G401 (cell line): ENCODE measurements at regions not wholly inside any gene's neighbourhood (a gene's known extent, or its start where the extent isn't known, plus 50 kb on each side); places are given as distances from the start of the nearest gene placed in this dataset.
"Not testable (repeated sequence)": the region's sequence is repeated elsewhere in the genome, so short reads cannot be mapped to it uniquely, and the experiment has no call there.

Experiments used
- DNase-seq: peaks from one replicate; pipeline ENCODE4 v3.0.0-alpha.2; 2015; ENCODE audit warnings: low spot score
- in situ Hi-C: cut with HindIII; loops from 2 replicates; pipeline ENCODE4 v1.10.0; 2016; ENCODE audit warnings: low sequenced_read_pairs, mixed read lengths

DNA sequence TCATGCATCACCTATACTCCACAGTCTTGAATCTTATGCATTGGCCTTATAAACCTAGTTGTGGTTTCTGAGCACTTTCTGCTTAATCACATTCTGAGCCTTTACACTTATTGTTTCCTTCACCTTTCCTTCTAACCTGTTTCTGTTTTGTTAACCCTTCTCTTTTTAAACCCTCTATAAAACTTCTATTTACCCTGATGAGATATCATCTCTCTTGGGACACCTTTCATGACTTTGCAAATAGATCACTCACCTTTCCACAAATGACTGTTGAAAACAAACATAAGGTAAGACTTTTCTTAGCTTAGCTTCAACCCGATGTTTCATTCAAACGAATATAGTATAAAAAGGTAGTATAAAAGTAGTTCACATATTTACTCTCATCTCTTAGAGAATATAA lies 483.6 kb downstream of the FAM181B start:
- in situ Hi-C loops: no loop called here
- DNase-seq: no peak

DNA sequence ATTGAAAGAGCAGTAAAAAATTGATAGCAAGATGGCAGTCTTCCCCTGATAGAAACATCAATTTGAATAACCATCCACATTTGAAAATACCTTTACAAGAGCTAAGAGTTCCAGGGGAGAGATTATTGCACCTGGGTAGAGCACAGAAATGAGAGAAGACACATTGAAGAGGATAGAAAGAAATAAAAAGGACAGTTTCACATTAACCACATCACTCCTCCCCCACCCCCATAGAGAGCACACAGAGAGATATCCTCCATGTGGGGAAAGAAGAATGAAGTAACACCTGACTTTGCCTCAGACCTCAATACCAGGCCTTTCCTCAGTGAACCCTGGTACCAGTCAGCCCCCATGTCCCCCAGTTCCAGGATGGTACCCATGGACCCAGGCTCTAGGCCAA lies 486.7 kb downstream of the FAM181B start:
- DNase-seq: no peak
- in situ Hi-C loops: no loop called here

DNA sequence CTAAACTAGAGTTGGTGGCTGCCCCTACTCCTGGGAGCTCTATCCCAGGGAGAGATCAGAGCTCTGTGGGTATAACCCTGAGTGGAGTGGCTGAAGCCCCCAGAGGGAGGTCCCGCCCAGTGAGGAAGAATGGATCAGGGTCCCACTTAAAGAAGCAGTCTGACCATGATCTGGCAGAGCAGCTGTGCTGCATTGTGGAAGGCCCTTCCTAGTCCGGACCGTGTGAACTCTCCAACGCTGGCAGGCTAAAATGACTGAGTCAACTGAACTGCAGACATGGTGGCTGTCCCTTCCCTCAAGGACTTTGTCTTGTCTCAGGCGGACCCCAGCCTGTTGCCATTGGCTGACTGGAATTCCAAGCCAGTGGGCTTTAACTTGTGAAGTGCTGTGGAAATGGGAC lies 494.2 kb downstream of the FAM181B start:
- in situ Hi-C loops: no loop called here
- DNase-seq: no peak

DNA sequence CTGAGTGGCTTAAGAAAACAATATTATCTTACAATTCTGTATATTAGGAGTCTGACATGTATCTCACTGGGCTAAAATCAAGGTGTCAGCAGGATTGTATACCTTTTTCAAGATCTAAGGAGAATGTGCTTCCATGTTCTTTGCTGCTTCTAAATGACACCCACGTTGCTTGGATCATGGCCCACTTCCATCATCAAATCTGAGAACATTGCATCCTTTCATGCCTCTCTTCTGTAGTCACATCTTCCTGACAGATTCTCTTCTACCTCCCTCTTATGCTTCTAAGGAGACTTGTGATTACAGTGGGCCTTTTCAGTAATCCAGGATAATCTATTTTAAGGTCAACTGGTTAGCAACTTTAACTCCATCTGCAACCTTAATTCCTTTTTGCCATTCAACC lies 499.4 kb downstream of the FAM181B start:
- DNase-seq: no peak
- in situ Hi-C loops: no loop called here

DNA sequence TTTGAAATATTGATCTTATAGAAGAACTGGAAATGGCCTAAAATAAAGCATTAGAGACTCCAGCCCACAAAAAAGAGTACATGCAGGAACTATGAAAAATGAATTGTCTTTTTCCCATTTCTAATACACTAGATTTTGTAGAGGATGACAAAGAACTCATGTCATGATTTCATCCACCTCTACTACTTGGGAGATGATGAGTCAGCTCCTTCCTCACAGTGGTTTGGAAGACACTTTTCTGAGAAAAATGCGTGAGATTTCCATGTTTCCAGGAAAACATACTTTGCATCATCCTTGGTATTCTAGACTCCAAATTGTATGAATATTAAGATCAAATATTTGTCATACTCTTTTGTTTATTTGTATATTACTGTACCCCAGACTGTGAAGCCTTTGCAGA lies 500.5 kb downstream of the FAM181B start:
- no peak for DNase-seq
- in situ Hi-C loops: no loop called here

DNA sequence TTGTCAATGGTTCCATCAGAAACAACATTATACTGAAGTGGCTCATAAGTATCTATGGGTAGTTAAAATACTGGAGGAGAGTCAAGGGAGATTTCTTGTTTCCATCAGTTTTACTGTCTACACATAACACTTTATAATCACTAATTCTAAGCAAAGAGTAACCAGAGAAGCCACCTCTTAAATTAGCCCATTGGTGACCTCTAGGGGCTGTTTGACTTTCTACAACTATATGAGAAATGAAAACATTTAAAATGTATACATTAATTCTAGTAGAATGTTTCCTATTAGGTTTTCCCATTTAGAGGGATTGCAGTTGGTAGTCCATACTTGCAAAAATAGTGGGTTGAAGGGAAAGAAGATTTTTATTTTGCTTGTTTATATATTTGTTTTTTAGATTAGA lies 504.3 kb downstream of the FAM181B start:
- in situ Hi-C loops: no loop called here
- DNase-seq: peak; percentile 29

DNA sequence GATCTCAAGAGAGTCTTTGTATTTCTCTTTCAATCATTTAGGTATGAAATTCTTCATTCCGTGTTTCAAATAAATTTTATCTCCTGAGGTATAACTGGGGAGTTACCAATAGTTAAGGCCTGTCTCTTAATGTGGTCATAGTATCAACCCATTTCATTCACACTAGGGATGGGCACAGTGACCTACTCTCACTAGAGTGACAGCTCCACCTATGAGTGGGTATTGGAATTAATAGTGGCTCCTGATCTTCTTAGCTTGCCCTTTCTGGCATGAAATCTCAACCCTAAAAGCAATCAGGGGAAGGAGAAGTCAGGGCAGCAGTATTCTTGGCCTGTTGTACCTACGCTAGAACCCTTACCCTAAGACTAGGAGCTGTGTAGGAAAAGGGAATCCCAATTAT lies 507.7 kb downstream of the FAM181B start:
- in situ Hi-C loops: no loop called here
- DNase-seq: no peak

DNA sequence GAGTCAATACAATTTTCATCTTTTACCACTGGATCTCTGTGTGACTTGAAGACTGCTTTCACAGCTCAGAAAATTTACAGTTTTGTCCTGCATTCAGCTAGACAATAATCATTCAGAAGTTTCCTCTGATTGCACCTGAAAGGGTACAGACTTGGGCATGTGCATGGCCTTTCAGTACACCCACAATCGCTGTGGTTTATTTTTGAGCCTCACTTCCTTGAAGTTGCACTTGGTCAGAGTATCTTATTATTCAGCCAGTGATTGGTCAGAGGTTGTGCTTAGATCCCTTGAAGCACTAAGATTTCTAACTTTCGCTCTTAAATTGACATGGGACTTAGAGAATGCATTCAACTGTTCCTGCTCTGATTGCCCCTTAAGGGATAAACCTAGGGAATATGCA lies 508.2 kb downstream of the FAM181B start:
- in situ Hi-C loops: no loop called here
- DNase-seq: no peak

DNA sequence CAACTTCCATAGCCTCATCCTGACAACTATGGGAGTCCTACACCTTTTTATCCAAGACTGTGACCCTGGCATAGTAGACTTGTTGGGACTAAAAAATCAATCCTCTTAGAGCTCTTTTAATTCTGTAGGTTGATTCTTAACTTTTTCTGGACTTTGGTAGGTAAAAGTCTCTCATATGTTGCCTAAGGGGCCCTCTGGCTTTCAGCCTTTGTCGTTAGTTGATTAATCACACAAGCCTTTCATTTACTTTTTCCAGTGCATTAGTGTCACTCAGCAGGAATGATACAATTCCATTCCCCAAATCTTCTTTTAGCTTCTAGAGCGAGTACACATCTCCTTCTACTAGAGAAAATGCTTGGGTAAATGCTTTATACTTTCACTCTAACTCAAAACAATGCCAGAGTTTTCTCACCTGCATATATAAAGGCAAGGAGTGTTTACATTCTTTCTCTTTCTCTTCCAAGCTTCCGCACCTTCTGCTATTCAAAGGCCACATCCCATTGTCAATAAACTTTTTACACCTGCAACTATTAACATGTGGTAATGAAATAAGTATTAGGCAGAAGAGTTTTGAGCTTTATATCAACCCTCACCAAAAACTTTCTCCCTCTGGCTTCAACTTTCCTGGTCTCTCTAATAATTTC lies 516.6 kb downstream of the FAM181B start:
- no peak for DNase-seq
- in situ Hi-C loops: no loop called here

DNA sequence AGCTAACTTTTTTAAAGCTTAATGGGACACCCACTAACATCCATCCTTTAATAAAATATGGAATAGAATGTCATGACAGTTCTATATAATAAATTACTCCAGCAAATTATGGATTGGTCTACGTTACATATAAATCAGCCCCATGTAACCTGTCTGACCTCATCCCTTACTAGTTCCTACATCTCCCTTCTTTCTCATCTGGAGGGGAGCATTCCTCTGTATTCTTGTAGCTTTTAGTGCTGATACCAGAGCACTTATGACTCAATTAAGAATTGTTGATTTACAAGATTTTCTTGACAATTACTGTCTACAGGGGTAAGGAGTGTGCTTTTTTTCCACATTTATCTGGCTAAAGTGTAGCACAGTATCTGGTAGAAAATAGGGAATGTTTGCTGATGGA lies 523.7 kb downstream of the FAM181B start:
- DNase-seq: no peak
- in situ Hi-C loops: no loop called here

DNA sequence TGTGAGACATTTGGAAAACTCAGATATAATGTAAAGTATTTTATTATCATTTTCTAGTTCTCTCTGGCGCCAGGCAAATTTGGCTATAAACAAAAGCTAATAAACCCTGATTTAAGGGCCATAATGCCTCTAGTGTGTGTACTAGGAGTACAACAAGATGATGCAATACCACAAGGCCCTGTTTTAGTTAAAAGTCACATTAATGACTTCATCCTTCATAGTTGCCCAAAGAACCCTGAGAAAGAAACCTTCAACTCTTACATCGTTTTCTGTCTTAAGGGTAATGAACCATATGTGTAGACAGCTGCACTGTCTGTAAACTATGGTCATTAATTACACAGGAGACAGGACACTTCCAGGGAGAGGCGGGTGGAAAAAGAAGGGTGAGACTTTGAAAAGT lies 538.4 kb downstream of the FAM181B start:
- in situ Hi-C loops: no loop called here
- DNase-seq: no peak

DNA sequence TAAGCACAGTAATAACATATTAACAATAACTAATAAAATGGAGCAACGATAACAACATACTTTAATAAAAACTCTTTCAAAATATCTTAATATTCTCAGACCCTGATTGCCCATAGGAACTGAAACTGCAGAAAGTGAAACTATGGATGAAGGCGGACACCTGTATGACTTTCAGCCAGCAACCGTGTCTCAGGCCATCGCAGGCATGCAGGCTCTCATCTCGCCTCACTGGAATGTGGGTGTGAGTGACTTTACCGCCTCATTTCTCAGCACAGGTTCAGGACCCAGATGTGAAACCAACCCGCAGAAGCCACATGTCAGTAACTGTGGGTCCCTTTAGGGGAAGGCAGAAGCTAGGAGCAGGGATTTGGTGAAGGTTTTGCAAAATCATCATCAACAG lies 539.1 kb downstream of the FAM181B start:
- no peak for DNase-seq
- in situ Hi-C loops: no loop called here

DNA sequence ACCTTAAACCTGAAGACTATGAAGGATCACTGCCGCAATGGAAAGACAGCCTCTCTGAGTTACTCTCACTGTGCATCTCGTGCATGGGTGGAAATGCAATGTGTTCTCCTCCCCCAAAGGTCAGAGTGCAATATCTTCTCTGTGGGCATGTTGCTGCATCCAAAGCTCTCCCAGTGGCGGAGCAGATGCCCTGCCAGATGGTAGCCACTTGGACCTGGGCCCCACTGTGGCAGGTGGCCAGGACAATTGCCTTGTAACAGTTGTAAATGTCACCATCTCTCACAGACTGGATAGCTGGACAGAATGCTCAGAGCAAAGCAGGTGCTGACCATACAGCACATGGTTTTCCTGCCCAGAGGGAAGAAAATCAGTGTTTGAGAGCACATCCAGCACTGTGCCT lies 542.0 kb downstream of the FAM181B start:
- peak; percentile 92 for DNase-seq
- in situ Hi-C loops: no loop called here

DNA sequence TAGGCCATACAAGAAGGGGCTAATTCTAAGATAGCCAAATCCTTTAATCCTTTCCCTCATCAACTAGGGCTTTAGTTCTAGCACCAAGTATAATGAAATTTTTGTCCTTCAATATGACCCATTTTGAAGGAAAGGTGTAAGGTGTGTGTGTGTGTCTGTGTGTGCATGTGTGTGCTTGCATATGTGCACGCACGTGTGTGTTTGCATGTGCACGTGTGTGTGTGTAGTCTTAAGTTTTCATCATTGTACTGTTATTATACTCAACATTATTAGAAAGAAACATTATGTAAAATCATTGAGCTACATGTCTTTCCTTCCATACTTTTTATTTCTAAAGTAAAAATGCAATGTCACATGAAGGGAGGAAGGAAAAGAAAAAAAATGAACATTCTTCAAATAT lies 547.7 kb downstream of the FAM181B start:
- DNase-seq: no peak
- in situ Hi-C loops: no loop called here

DNA sequence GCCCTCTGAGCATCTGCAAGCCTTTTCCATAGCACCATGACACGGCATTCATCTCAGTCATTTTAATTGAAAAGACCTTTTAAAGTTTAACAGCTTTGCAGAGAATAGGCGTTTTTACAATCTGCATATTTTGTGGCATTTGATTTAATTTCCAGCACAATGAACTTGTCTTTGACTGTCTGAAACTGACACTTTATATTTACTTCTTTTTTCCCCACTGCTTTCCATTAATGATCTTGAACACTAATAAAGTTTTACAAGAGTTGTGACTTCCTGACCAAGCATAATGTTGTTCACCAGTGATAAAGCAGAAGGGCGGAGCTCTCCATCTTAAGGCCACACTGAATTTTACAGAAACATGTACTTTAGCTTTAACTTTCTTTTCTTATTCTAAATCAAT lies 548.7 kb downstream of the FAM181B start:
- no peak for DNase-seq
- in situ Hi-C loops: no loop called here

DNA sequence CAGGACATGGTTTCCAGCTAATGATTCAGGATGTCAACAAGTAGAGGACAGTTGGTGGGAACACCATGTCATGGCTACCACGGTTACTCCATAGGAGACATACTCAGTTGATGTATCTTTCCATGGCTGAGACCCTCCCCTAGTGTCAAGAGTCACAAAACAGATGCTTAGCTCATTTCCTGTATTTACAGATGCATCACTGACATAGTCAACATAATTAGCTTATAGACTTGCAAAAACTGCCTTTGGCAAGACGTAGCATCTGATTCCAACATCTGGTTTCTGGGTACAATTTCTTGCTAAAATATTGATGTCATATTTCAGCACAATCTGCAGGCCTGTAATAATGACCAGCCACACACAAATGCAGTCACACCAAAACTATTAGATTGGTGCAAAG lies 550.3 kb downstream of the FAM181B start:
- no peak for DNase-seq
- in situ Hi-C loops: no loop called here

DNA sequence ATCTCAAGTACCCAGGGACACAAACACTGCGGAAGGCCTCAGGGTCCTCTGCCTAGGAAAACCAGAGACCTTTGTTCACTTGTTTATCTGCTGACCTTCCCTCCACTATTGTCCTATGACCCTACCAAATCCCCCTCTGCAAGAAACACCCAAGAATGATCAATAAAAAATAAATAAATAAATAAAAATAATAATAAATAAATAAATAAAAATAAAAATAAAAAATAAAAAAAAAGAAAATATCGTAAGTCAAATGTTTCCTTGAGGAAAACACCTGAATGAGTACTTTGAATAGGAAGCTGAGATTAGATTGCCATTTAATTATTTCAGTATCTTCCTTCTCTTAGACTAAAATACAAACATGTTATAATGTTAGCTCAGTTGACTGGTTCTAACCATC lies 551.0 kb downstream of the FAM181B start:
- in situ Hi-C loops, DNase-seq: not testable (repeated sequence)

DNA sequence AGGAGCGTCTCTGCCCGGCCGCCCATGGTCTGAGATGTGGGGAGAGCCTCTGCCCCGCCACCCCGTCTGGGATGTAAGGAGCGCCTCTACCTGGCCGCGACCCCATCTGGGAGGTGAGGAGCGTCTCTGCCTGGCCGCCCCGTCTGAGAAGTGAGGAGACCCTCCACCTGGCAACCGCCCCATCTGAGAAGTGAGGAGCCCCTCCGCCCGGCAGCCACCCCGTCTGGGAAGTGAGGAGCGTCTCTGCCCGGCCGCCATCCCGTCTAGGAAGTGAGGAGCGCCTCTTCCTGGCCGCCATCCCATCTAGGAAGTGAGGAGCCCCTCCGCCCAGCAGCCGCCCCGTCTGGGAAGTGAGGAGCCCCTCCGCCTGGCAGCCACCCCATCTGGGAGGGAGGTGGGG lies 551.9 kb downstream of the FAM181B start:
- DNase-seq, in situ Hi-C loops: not testable (repeated sequence)

DNA sequence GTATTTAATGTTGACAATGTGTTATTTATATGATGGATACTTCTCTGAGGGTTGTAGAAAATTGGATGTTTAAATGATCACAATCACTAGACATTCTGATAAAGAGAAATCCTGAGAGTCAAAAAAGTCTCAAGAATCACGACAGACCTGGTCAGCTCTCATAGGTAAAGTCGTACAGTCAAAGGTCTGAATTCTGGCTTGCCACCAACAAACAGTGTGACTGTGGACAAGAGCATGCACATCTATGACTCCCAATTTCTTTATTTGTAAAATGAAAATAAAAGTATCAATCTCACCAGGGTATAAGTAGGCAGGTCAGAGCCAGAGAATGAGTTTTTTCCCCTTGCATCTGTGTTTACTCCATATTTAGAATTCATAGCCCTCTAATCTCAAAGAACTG lies 556.7 kb downstream of the FAM181B start:
- in situ Hi-C loops: no loop called here

DNA sequence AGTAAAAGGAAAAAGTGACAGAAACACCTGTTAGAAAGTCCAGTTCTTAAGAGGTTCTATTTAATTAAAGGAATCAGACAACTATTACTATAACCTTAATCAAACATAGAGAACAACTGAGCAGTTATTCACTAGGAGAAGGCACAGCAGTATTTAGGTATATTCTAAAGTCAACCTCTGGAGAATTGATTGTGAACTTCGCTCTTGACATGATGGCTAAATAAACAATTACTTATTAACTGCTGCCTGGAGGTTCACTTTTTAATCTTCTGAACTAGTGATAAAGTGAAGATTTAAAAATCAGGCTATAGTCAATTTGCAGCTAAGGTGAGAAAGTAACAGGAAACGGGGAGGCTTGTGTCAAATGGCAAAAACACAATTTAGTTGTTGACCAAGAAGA lies 557.3 kb downstream of the FAM181B start:
- no peak for DNase-seq

More for the DNA sequence above, 556.7 kb downstream of the FAM181B start:
- no peak for DNase-seq

DNA sequence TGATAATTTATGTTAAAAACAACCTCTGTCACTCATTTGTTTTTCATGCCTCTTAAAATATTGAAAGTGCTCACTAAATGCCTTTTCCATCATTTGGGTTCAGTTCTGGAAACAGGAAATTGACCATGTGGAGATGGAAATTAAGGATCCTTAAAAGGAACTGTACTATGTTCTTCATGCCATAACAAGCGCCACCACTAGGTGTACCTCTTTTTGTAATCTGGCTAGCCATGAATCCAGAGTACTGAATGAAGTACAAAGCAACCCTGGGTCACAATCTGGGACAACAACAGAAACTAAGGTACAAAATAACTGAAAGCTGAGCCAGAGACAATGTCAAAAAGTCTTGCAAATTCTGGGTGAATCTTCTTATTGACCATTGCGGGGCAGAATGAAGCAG lies 559.1 kb downstream of the FAM181B start:
- no peak for DNase-seq
- in situ Hi-C loops: no loop called here

More for the DNA sequence above, 557.3 kb downstream of the FAM181B start:
- in situ Hi-C loops: no loop called here

DNA sequence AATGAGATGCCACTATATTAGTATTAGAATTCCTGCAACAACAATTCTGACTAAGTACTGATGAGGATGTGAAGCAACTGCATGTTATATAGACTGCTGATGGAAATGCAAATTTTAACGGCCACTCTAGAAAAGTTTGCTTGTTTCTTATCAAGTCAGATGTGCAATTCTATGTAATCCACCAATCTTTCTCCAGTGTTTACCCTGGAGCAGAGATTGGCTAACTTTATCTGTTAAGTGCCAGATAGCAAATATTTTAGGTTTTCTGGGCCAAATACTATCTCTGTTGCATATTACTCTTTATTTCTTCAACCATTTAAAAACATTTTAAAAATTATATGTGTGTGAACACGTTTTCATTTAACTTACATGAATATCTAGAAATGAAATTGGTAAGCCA lies 586.9 kb downstream of the FAM181B start:
- in situ Hi-C loops: no loop called here

More for the DNA sequence above, 586.9 kb downstream of the FAM181B start:
- no peak for DNase-seq
